ENCODE measurements at regions not wholly inside any gene's neighbourhood (a gene's known extent, or its start where the extent isn't known, plus 50 kb on each side); places are given as distances from the start of the nearest gene placed in this dataset.

GRCh38 chr22:49307870-49308269 is 519.8 kb downstream of the BRD1 start:
- TF ChIP-seq POLR2A (IDR thresholded peaks at IDR 0.05) (no peak), CTCF (IDR thresholded peaks at IDR 0.05) (no peak)

Data from adrenal gland (tissue), 5 donors.